Upper lobe of left lung (tissue), 4 donors: ENCODE measurements at regions not wholly inside any gene's neighbourhood (a gene's known extent, or its start where the extent isn't known, plus 50 kb on each side); places are given as distances from the start of the nearest gene placed in this dataset.

ENCODE experiments used
- EP300 ChIP-seq, 4 donors: sonication (generic); formaldehyde crosslinking; IDR thresholded peaks; one replicate each; pipeline ENCODE4 v1.5.1; 2017; ENCODE audit warnings: antibody characterized with exemption in 4 of 4, control low read depth in 2 of 4
- POLR2A ChIP-seq, 4 donors: fragments of 450-650 bp; IDR thresholded peaks; one replicate each; pipeline ENCODE4 v1.5.1; 2016 to 2017; ENCODE audit warnings: antibody characterized with exemption in 4 of 4, mild to moderate bottlenecking in 2 of 4
- TF ChIP-seq, protein P1 (sequence below), 6 experiments: fragments of 450-650 bp in 4 of 6; fragments of 200-600 bp in 2 of 6; sonication (generic) in 2 of 6; IDR thresholded peaks; one replicate each; pipeline ENCODE4 v1.5.1; 2016 to 2019; ENCODE audit warnings: antibody characterized with exemption in 6 of 6

- TF ChIP-seq, protein P1, sequence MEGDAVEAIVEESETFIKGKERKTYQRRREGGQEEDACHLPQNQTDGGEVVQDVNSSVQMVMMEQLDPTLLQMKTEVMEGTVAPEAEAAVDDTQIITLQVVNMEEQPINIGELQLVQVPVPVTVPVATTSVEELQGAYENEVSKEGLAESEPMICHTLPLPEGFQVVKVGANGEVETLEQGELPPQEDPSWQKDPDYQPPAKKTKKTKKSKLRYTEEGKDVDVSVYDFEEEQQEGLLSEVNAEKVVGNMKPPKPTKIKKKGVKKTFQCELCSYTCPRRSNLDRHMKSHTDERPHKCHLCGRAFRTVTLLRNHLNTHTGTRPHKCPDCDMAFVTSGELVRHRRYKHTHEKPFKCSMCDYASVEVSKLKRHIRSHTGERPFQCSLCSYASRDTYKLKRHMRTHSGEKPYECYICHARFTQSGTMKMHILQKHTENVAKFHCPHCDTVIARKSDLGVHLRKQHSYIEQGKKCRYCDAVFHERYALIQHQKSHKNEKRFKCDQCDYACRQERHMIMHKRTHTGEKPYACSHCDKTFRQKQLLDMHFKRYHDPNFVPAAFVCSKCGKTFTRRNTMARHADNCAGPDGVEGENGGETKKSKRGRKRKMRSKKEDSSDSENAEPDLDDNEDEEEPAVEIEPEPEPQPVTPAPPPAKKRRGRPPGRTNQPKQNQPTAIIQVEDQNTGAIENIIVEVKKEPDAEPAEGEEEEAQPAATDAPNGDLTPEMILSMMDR (IDR thresholded peaks at IDR 0.05): no peak
- TF ChIP-seq POLR2A (IDR thresholded peaks at IDR 0.05) (no peak), EP300 (IDR thresholded peaks at IDR 0.05) (no peak)
Measured at GRCh38 chr3:542021-542420, 345.5 kb downstream of the CHL1 start.
